Osteocyte (in vitro differentiated cells): ENCODE measurements at regions not wholly inside any gene's neighbourhood (a gene's known extent, or its start where the extent isn't known, plus 50 kb on each side); places are given as distances from the start of the nearest gene placed in this dataset.

Experiments used
- DNase-seq: peaks from one replicate; pipeline ENCODE4 v3.0.0; 2021; ENCODE audit warnings: mixed read lengths; ENCODE audit not compliant: unreplicated experiment; ENCODE audit errors: extremely low spot score
- H3K27ac Mint-ChIP-seq: one replicate; pipeline ENCODE4 v1.8.0; 2021; ENCODE audit warnings: mild to moderate bottlenecking, mixed read lengths; ENCODE audit not compliant: unreplicated experiment
- H3K27me3 Mint-ChIP-seq: one replicate; pipeline ENCODE4 v1.8.0; 2021; ENCODE audit warnings: mixed read lengths; ENCODE audit not compliant: unreplicated experiment
- H3K36me3 Mint-ChIP-seq: one replicate; pipeline ENCODE4 v1.8.0; 2021; ENCODE audit warnings: mixed read lengths; ENCODE audit not compliant: unreplicated experiment
- H3K4me1 Mint-ChIP-seq: one replicate; pipeline ENCODE4 v1.8.0; 2021; ENCODE audit warnings: mixed read lengths; ENCODE audit not compliant: unreplicated experiment
- H3K4me3 Mint-ChIP-seq: one replicate; pipeline ENCODE4 v1.8.0; 2021; ENCODE audit warnings: mild to moderate bottlenecking, moderate library complexity, mixed read lengths; ENCODE audit not compliant: unreplicated experiment
- H3K9me3 Mint-ChIP-seq: one replicate; pipeline ENCODE4 v1.8.0; 2021; ENCODE audit warnings: mixed read lengths; ENCODE audit not compliant: unreplicated experiment
- CTCF ChIP-seq: fragments of 200-600 bp; sonication (generic); IDR thresholded peaks from 2 replicates; pipeline ENCODE4 v1.5.0; 2021; ENCODE audit warnings: antibody characterized with exemption, mild to moderate bottlenecking, moderate library complexity

DNA sequence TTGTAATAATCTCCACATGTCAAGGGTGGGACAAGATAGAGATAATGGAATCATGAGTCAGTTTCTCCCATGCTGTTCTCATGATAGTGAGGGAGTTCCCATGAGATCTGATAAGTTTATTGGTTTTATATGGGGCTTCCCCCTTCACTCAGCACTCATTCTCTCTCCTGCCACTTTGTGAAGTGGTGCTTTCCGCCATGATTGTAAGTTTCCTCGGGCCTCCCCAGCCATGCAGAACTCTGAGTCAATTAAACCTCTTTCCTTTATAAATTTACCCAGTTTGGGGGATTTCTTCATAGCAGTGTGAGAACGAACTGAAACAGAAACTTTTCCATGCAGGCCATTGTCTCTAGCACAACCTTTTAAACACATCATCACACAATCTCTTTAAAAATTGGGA lies 221.5 kb upstream of the BRINP3 start:
- no peak for DNase-seq
- no peaks in the 10 kb centered on the region for H3K36me3 Mint-ChIP-seq
- H3K27me3 Mint-ChIP-seq = peaks cover 1% of the 10 kb centered on the region
- peaks cover 6% of the 10 kb centered on the region for H3K9me3 Mint-ChIP-seq
- no peak overlapping the region for H3K27ac Mint-ChIP-seq
- no peak overlapping the region for H3K4me3 Mint-ChIP-seq
- H3K4me1 Mint-ChIP-seq = no peaks in the 10 kb centered on the region
- TF ChIP-seq CTCF = no peak

DNA sequence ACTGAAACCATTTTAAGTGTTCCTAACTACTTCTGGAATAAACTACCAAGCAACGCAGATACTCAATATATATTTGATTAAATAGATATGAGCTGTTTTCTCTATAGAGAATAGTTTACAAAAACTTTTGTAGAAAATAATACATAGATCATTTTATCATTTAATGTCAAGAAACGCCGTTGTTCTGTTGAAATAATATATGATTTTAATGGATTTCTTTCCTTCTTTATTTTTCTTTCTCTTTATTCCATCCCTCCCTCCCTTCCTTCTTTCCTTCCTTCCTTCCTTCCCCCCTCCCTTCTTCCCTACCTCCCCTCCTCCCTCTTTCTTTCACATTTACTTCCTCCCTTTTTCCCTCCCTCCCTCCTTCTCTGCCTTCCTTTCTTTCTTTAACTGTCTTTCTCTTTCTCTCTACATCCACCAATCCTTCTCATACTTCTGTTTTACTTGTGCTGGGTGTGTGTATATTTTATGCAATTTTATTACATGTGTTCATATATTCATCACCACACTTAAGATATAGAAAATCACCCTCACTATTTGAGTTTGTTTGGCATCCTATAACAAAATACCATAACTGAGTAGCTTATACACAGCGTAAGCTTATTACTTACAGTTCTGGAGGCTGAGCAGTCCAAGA lies 230.9 kb upstream of the BRINP3 start:
- Mint-ChIP-seq H3K9me3 (no peaks in the 10 kb centered on the region), H3K4me3 (no peak overlapping the region), H3K36me3 (no peaks in the 10 kb centered on the region), H3K4me1 (no peaks in the 10 kb centered on the region), H3K27me3 (peaks cover 8% of the 10 kb centered on the region), H3K27ac (no peak overlapping the region)
- TF ChIP-seq CTCF = no peak
- DNase-seq = no peak

GRCh38 chr1:190711069-190711468 lies 233.4 kb upstream of the BRINP3 start:
- Mint-ChIP-seq H3K27me3 (peaks cover 7% of the 10 kb centered on the region), H3K9me3 (no peaks in the 10 kb centered on the region), H3K27ac (no peak overlapping the region), H3K36me3 (no peaks in the 10 kb centered on the region), H3K4me1 (no peaks in the 10 kb centered on the region), H3K4me3 (no peak overlapping the region)
- no peak for TF ChIP-seq CTCF
- no peak for DNase-seq

- Mint-ChIP-seq H3K36me3 (no peaks in the 10 kb centered on the region), H3K4me1 (no peaks in the 10 kb centered on the region), H3K9me3 (no peaks in the 10 kb centered on the region), H3K4me3 (no peak overlapping the region), H3K27ac (no peak overlapping the region), H3K27me3 (peaks cover 5% of the 10 kb centered on the region)
- TF ChIP-seq CTCF = no peak
- DNase-seq = no peak
Observed at GRCh38 chr1:190717055-190717454, 239.4 kb upstream of the BRINP3 start.

GRCh38 chr1:190736971-190737590 lies 259.4 kb upstream of the BRINP3 start:
- no peak for DNase-seq
- H3K9me3 Mint-ChIP-seq = no peaks in the 10 kb centered on the region
- peaks cover 6% of the 10 kb centered on the region for H3K27me3 Mint-ChIP-seq
- TF ChIP-seq CTCF = no peak
- no peaks in the 10 kb centered on the region for H3K4me1 Mint-ChIP-seq
- no peak overlapping the region for H3K27ac Mint-ChIP-seq
- no peak overlapping the region for H3K4me3 Mint-ChIP-seq
- H3K36me3 Mint-ChIP-seq = no peaks in the 10 kb centered on the region
